A673 (cell line): ENCODE measurements at regions not wholly inside any gene's neighbourhood (a gene's known extent, or its start where the extent isn't known, plus 50 kb on each side); places are given as distances from the start of the nearest gene placed in this dataset.

Experiments
- BruUV-seq: library from RNA; stranded (reverse); fragments of 400-500 nt; replicated peaks from 2 replicates; lab custom pipeline; 2021; lab: Mats Ljungman, UMichigan
- CTCF ChIA-PET: fragments of 300-600 bp; sonication (Branson Sonifier 250); formaldehyde crosslinking; loops from one replicate; lab custom pipeline; 2022; ENCODE audit warnings: antibody characterized with exemption; lab: Charles Lee
- POLR2A ChIA-PET: fragments of 300-600 bp; sonication (Branson Sonifier 250); formaldehyde crosslinking; loops from one replicate; lab custom pipeline; 2022; ENCODE audit warnings: antibody characterized with exemption; ENCODE audit not compliant: low non-redundant PET; lab: Charles Lee
- DNase-seq: peaks from one replicate; pipeline ENCODE4 v3.0.0-alpha.2; 2015; ENCODE audit warnings: low spot score
- H3K27ac ChIP-seq: fragments of 200-600 bp; sonication (generic); 2 replicates; pipeline ENCODE4 v1.5.1; 2016; ENCODE audit warnings: mixed run types, low read depth, mild to moderate bottlenecking, mixed read lengths, antibody characterized with exemption, low read length; ENCODE audit not compliant: poor library complexity, severe bottlenecking
- H3K27me3 ChIP-seq: fragments of 200-600 bp; sonication (generic); replicated peaks from 2 replicates; pipeline ENCODE4 v1.6.1; 2017; ENCODE audit warnings: mixed run types, low read depth, mild to moderate bottlenecking, mixed read lengths, antibody characterized with exemption, low read length; ENCODE audit not compliant: insufficient read depth, poor library complexity
- H3K36me3 ChIP-seq: fragments of 200-600 bp; sonication (generic); 2 replicates; pipeline ENCODE4 v1.6.1; 2016; ENCODE audit warnings: mixed run types, mild to moderate bottlenecking, mixed read lengths, antibody characterized with exemption, low read length; ENCODE audit not compliant: insufficient read depth, poor library complexity, severe bottlenecking
- H3K4me1 ChIP-seq: fragments of 200-600 bp; sonication (generic); 2 replicates; pipeline ENCODE4 v1.6.1; 2017; ENCODE audit warnings: mixed run types, mild to moderate bottlenecking, mixed read lengths, antibody characterized with exemption, low read length; ENCODE audit not compliant: insufficient read depth, poor library complexity, severe bottlenecking
- H3K4me3 ChIP-seq: fragments of 200-600 bp; sonication (generic); 2 replicates; pipeline ENCODE4 v1.5.1; 2016; ENCODE audit warnings: low read depth, mixed run types, mild to moderate bottlenecking, mixed read lengths, low read length; ENCODE audit not compliant: poor library complexity, severe bottlenecking
- H3K9me3 ChIP-seq: fragments of 200-600 bp; sonication (generic); 2 replicates; pipeline ENCODE4 v1.6.1; 2016; ENCODE audit warnings: mixed run types, low read depth, mild to moderate bottlenecking, mixed read lengths, antibody characterized with exemption, low read length; ENCODE audit not compliant: poor library complexity, severe bottlenecking
- EZH2 ChIP-seq: fragments of 200-600 bp; sonication (generic); IDR thresholded peaks from 2 replicates; pipeline ENCODE4 v1.6.1; 2017; ENCODE audit warnings: borderline replicate concordance, low read depth, mild to moderate bottlenecking, mixed read lengths, antibody characterized with exemption, low read length; ENCODE audit not compliant: poor library complexity, severe bottlenecking
- intact Hi-C: fragments of 100-400 bp; cut with micrococcal nuclease; formaldehyde crosslinking; loops from one replicate; pipeline ENCODE4 v1.10.0; 2022; ENCODE audit not compliant: unreplicated experiment
- TF ChIP-seq, protein P1 (sequence below): fragments of 300-800, 200-600 bp; sonication (generic); conservative IDR thresholded peaks from 2 replicates; pipeline ENCODE4 v1.5.1; 2017; ENCODE audit warnings: low read depth, mild to moderate bottlenecking, antibody characterized with exemption, low read length, moderate library complexity, mixed read lengths

DNA sequence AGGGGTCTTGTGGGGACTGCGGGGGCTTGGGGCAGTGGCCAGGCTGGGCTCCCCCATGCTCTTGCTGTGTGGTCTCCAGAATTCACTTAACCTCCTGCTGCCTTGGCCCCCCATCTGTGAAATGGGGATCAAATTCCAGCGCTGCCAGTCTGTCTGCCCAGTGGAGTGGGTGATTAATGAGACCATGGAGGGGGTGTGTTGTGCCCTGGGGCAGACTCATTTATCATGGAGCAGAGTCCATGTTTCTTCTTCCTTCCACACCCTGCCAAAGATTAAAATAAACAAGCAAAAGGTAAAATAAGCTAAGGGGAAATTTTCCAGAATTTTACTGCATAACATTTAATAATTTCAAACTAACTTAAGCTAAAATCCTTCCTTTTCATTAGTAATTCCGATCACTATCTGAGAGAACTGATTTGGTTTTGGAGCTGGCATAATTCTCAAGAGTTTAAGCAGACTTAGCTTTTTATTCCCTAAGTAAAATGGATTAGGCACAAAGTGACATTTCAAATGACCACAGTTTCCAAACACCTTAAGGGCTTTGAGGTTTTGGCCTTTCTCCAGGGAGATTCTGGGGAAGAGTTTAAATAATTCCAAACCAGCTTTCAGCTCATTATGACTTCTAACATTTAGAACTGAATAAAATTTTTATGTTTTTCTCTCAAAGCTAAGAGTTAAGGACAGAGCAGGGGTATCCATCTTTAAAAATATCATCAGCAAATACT, 211.9 kb downstream of the CXCL12 start:
- intact Hi-C loops = no loop called here
- no peaks in the 10 kb centered on the region for H3K27me3 ChIP-seq
- H3K4me3 ChIP-seq = no peak overlapping the region
- peaks cover 3% of the 10 kb centered on the region for H3K9me3 ChIP-seq
- H3K36me3 ChIP-seq = no peaks in the 10 kb centered on the region
- TF ChIP-seq EZH2 = no peak
- TF ChIP-seq, protein P1, sequence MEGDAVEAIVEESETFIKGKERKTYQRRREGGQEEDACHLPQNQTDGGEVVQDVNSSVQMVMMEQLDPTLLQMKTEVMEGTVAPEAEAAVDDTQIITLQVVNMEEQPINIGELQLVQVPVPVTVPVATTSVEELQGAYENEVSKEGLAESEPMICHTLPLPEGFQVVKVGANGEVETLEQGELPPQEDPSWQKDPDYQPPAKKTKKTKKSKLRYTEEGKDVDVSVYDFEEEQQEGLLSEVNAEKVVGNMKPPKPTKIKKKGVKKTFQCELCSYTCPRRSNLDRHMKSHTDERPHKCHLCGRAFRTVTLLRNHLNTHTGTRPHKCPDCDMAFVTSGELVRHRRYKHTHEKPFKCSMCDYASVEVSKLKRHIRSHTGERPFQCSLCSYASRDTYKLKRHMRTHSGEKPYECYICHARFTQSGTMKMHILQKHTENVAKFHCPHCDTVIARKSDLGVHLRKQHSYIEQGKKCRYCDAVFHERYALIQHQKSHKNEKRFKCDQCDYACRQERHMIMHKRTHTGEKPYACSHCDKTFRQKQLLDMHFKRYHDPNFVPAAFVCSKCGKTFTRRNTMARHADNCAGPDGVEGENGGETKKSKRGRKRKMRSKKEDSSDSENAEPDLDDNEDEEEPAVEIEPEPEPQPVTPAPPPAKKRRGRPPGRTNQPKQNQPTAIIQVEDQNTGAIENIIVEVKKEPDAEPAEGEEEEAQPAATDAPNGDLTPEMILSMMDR = no peak
- H3K4me1 ChIP-seq = no peaks in the 10 kb centered on the region
- POLR2A ChIA-PET = no interaction called here
- no peak for DNase-seq
- no TSS peak for BruUV-seq
- no peak overlapping the region for H3K27ac ChIP-seq
- CTCF ChIA-PET = no interaction called here

DNA sequence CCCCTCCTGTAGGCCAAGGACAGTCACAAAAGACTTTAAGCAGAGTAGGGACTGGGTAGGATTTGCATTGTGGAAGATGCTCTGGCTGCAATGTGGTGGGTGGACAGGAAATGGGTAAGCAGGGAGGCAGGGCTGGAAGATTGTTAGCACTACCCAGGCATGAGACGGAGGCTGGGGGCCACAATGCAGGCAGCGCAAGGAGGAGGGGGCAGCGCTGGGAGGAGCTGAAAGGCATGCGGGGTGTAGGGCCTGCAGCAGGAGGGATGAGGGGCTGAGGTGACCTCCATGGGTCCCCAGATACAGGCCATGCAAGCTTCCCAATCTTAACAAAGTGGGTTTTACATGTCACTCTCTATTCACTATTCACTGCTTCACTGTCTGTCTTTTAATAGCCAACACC, 213.1 kb downstream of the CXCL12 start:
- TF ChIP-seq EZH2 = no peak
- TF ChIP-seq, protein P1 = no peak
- ChIA-PET POLR2A (no interaction called here), CTCF (no interaction called here)
- DNase-seq = no peak
- Histone ChIP-seq H3K27me3 (no peaks in the 10 kb centered on the region), H3K4me3 (no peak overlapping the region), H3K36me3 (no peaks in the 10 kb centered on the region), H3K27ac (no peak overlapping the region), H3K4me1 (no peaks in the 10 kb centered on the region), H3K9me3 (peaks cover 3% of the 10 kb centered on the region)
- intact Hi-C loops = no loop called here
- BruUV-seq = no TSS peak

DNA sequence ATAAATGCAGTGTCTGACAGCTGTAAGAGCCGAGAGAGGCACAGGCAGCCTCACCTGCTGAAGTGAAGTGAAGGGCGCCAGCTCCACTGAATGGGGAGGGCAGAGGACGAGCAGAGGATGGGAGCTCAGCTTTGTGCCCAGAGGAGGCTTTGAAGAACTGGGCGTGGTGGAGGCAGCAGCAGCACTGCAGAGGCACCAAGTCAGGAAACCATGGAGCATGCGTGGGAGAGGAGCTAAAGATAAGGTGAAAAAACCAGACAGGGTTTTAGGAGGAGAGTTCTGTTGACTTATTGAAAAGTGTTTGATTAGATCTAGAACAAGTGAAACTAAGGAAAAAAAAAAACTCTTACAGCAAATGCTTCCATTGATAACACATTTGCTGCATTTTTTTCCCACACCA, 216.4 kb downstream of the CXCL12 start:
- no TSS peak for BruUV-seq
- Histone ChIP-seq H3K27ac (no peak overlapping the region), H3K27me3 (no peaks in the 10 kb centered on the region), H3K4me3 (no peak overlapping the region), H3K9me3 (peaks cover 7% of the 10 kb centered on the region), H3K4me1 (no peaks in the 10 kb centered on the region), H3K36me3 (no peaks in the 10 kb centered on the region)
- TF ChIP-seq, protein P1 = no peak
- TF ChIP-seq EZH2 = no peak
- intact Hi-C loops = no loop called here
- POLR2A ChIA-PET = no interaction called here
- CTCF ChIA-PET = no interaction called here
- DNase-seq = no peak
